Left ventricle myocardium inferior (tissue), 1 donor: ENCODE measurements at regions not wholly inside any gene's neighbourhood (a gene's known extent, or its start where the extent isn't known, plus 50 kb on each side); places are given as distances from the start of the nearest gene placed in this dataset.
"Not testable (repeated sequence)": the region's sequence is repeated elsewhere in the genome, so short reads cannot be mapped to it uniquely, and the experiment has no call there.

ENCODE experiments used
- DNase-seq: peaks from one replicate; pipeline ENCODE4 v3.0.0-alpha.2; 2020
- H3K27ac ChIP-seq: fragments of 200-600 bp; replicated peaks from 2 replicates; pipeline ENCODE4 v1.8.0; 2021
- H3K27me3 ChIP-seq: fragments of 200-600 bp; 2 replicates; pipeline ENCODE4 v1.8.0; 2021; ENCODE audit warnings: low read depth
- H3K36me3 ChIP-seq: fragments of 200-600 bp; 2 replicates; pipeline ENCODE4 v1.8.0; 2021
- H3K4me1 ChIP-seq: fragments of 200-600 bp; 2 replicates; pipeline ENCODE4 v1.8.0; 2021
- H3K4me3 ChIP-seq: fragments of 200-600 bp; 2 replicates; pipeline ENCODE4 v1.8.0; 2021; ENCODE audit warnings: mild to moderate bottlenecking, moderate library complexity
- H3K9me3 ChIP-seq: fragments of 200-600 bp; replicated peaks from 2 replicates; pipeline ENCODE4 v1.8.0; 2021
- CTCF ChIP-seq: fragments of 200-600 bp; IDR thresholded peaks from 2 replicates; pipeline ENCODE4 v1.8.0; 2021; ENCODE audit warnings: antibody characterized with exemption, mild to moderate bottlenecking, borderline replicate concordance
- intact Hi-C: fragments of 100-400 bp; cut with micrococcal nuclease; formaldehyde crosslinking; loops from one replicate; pipeline ENCODE4 v1.11.0; 2022
- donor health status: DM: no; HTN: yes; CAD: no; lungs with severe emphysema.

- TF ChIP-seq CTCF: no peak
- H3K27me3 ChIP-seq: no peaks in the 10 kb centered on the region
- no peak overlapping the region for H3K4me3 ChIP-seq
- peaks cover 8% of the 10 kb centered on the region for H3K4me1 ChIP-seq
- no peak overlapping the region for H3K27ac ChIP-seq
- no peaks in the 10 kb centered on the region for H3K36me3 ChIP-seq
- intact Hi-C loops: no loop called here
- no peaks in the 10 kb centered on the region for H3K9me3 ChIP-seq
- no peak for DNase-seq
Measured at GRCh38 chrX:38961936-38962335, 160.7 kb downstream of the MID1IP1 start.

GRCh38 chrX:38963244-38963643 lies 162.0 kb downstream of the MID1IP1 start:
- intact Hi-C loops, H3K4me3 ChIP-seq, H3K27ac ChIP-seq, H3K4me1 ChIP-seq, H3K36me3 ChIP-seq, H3K27me3 ChIP-seq, H3K9me3 ChIP-seq, DNase-seq: not testable (repeated sequence)

- DNase-seq: no peak
- peaks cover 3% of the 10 kb centered on the region for H3K9me3 ChIP-seq
- no peaks in the 10 kb centered on the region for H3K27me3 ChIP-seq
- no peak overlapping the region for H3K27ac ChIP-seq
- no peaks in the 10 kb centered on the region for H3K4me1 ChIP-seq
- no peak overlapping the region for H3K4me3 ChIP-seq
- H3K36me3 ChIP-seq: no peaks in the 10 kb centered on the region
- TF ChIP-seq CTCF: no peak
- intact Hi-C loops: no loop called here
Measured at GRCh38 chrX:38965888-38966287, 164.6 kb downstream of the MID1IP1 start.

- H3K27me3 ChIP-seq: no peaks in the 10 kb centered on the region
- no peak for DNase-seq
- H3K4me1 ChIP-seq: peaks cover 5% of the 10 kb centered on the region
- H3K36me3 ChIP-seq: no peaks in the 10 kb centered on the region
- intact Hi-C loops: no loop called here
- peak overlapping the region; percentile 60 for H3K27ac ChIP-seq
- H3K9me3 ChIP-seq: peaks cover 3% of the 10 kb centered on the region
- no peak for TF ChIP-seq CTCF
- no peak overlapping the region for H3K4me3 ChIP-seq
Measured at GRCh38 chrX:38968344-38969216, 167.3 kb downstream of the MID1IP1 start.

GRCh38 chrX:38970074-38970473 lies 168.8 kb downstream of the MID1IP1 start:
- no peaks in the 10 kb centered on the region for H3K36me3 ChIP-seq
- TF ChIP-seq CTCF: no peak
- no peak overlapping the region for H3K4me3 ChIP-seq
- H3K9me3 ChIP-seq: peaks cover 3% of the 10 kb centered on the region
- no peak for DNase-seq
- no peak overlapping the region for H3K27ac ChIP-seq
- intact Hi-C loops: no loop called here
- H3K27me3 ChIP-seq: no peaks in the 10 kb centered on the region
- H3K4me1 ChIP-seq: peaks cover 9% of the 10 kb centered on the region

- no peak for DNase-seq
- peaks cover 3% of the 10 kb centered on the region for H3K9me3 ChIP-seq
- no peak for TF ChIP-seq CTCF
- peaks cover 9% of the 10 kb centered on the region for H3K4me1 ChIP-seq
- H3K27me3 ChIP-seq: no peaks in the 10 kb centered on the region
- intact Hi-C loops: no loop called here
- no peaks in the 10 kb centered on the region for H3K36me3 ChIP-seq
- H3K4me3 ChIP-seq: no peak overlapping the region
- H3K27ac ChIP-seq: no peak overlapping the region
Measured at GRCh38 chrX:38970845-38971244, 169.6 kb downstream of the MID1IP1 start.
